Liver (tissue), 3 donors: ENCODE measurements at regions not wholly inside any gene's neighbourhood (a gene's known extent, or its start where the extent isn't known, plus 50 kb on each side); places are given as distances from the start of the nearest gene placed in this dataset.

Source experiments
- CTCF ChIP-seq: fragments of 150-350 bp; IDR thresholded peaks from 2 replicates; pipeline ENCODE4 v1.5.1; 2017; ENCODE audit warnings: improper control_type of control experiment, low read depth, low read length; ENCODE audit not compliant: missing input control
- FOXA1 ChIP-seq: IDR thresholded peaks from 2 replicates; pipeline ENCODE4 v1.6.1; 2016; ENCODE audit warnings: antibody characterized with exemption
- JUND ChIP-seq, 2 donors: IDR thresholded peaks; 2 replicates each; pipeline ENCODE4 v1.6.1; 2016; ENCODE audit warnings: antibody characterized with exemption in 2 of 2
- donor health status: healthy.
- donor health status: healthy.

- TF ChIP-seq FOXA1, result no peak
- TF ChIP-seq JUND (IDR thresholded peaks at IDR 0.05), result no peak
- TF ChIP-seq CTCF, result no peak
Measured at GRCh38 chr6:40719671-40720374, 132.7 kb upstream of the LRFN2 start.
